ENCODE measurements at regions not wholly inside any gene's neighbourhood (a gene's known extent, or its start where the extent isn't known, plus 50 kb on each side); places are given as distances from the start of the nearest gene placed in this dataset.

DNA sequence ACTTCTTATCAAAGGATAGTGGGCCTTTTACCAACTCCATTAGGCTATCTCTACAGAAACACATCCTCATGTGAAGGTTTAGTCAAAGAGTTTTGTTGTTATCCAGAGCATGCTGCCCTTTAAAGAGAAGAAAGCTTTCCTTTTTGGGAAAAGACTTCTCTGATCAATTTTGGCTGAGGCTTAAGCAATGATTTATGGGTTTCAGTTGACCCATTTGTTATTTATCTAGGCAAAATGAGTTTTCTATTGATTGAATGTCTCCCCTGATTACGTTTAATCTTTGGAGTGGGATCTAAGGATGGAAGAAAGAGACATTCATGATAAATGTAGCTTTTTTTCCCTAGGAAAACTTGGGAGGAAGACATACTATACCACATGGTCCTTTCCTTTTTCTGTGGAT is 326.6 kb upstream of the JAG1 start:
- ATAC-seq (no peak), DNase-seq (ENCODE audit: low read depth, low spot score) (no peak)
- no peak for TF ChIP-seq CBX3 (IDR thresholded peaks at IDR 0.05; ENCODE audit: low read depth)
- TF ChIP-seq EGR1 (IDR thresholded peaks at IDR 0.05; ENCODE audit: low read depth), result no peak
- no peak for TF ChIP-seq JUND (IDR thresholded peaks at IDR 0.05)
- TF ChIP-seq, protein P1, sequence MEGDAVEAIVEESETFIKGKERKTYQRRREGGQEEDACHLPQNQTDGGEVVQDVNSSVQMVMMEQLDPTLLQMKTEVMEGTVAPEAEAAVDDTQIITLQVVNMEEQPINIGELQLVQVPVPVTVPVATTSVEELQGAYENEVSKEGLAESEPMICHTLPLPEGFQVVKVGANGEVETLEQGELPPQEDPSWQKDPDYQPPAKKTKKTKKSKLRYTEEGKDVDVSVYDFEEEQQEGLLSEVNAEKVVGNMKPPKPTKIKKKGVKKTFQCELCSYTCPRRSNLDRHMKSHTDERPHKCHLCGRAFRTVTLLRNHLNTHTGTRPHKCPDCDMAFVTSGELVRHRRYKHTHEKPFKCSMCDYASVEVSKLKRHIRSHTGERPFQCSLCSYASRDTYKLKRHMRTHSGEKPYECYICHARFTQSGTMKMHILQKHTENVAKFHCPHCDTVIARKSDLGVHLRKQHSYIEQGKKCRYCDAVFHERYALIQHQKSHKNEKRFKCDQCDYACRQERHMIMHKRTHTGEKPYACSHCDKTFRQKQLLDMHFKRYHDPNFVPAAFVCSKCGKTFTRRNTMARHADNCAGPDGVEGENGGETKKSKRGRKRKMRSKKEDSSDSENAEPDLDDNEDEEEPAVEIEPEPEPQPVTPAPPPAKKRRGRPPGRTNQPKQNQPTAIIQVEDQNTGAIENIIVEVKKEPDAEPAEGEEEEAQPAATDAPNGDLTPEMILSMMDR (IDR thresholded peaks at IDR 0.05 in 2 of 3, conservative IDR thresholded peaks at IDR 0.05 in 1 of 3; ENCODE audit: borderline replicate concordance in 1 of 3, insufficient read depth in 1 of 3, low read depth in 2 of 3, low read length in 2 of 3), result no peak
- TF ChIP-seq ELF1 (IDR thresholded peaks at IDR 0.05; ENCODE audit: borderline replicate concordance, low read depth), result no peak
- no peak for TF ChIP-seq TCF7L2 (IDR thresholded peaks at IDR 0.05; ENCODE audit: borderline replicate concordance, extremely low read depth, insufficient read depth, insufficient read length)
- TF ChIP-seq ZFX (IDR thresholded peaks at IDR 0.05), result no peak
- TF ChIP-seq YY1 (IDR thresholded peaks at IDR 0.05; ENCODE audit: extremely low read depth, insufficient replicate concordance, low read depth, low read length), result no peak
- TF ChIP-seq SRF (IDR thresholded peaks at IDR 0.05; ENCODE audit: low read depth), result no peak
- TF ChIP-seq EZH2phosphoT487 (IDR thresholded peaks at IDR 0.05; ENCODE audit: borderline replicate concordance), result no peak
- Histone ChIP-seq H3K27ac (ENCODE audit: low read depth, low read length) (no peak overlapping the region), H4K20me1 (ENCODE audit: insufficient read depth) (no peaks in the 10 kb centered on the region), H3K9me3 (ENCODE audit: control insufficient read depth in 1 of 2, insufficient read depth in 1 of 2, low read depth in 1 of 2, low read length in 2 of 2) (no peaks in the 10 kb centered on the region), H3K27me3 (ENCODE audit: insufficient read depth, low read length) (no peaks in the 10 kb centered on the region), H3K4me2 (ENCODE audit: low read length) (no peak overlapping the region), H3K4me1 (ENCODE audit: control insufficient read depth in 1 of 2, insufficient read depth in 2 of 2, low read length in 2 of 2) (peaks cover 13 to 24% of the 10 kb centered on the region in 2 experiments), H3K4me3 (replicated peaks in 1 of 2; ENCODE audit: low read depth in 1 of 2, low read length in 2 of 2) (no peak overlapping the region), H3K9me2 (ENCODE audit: insufficient read depth) (no peaks in the 10 kb centered on the region), H3K9ac (ENCODE audit: low read length) (no peak overlapping the region), H3K36me3 (ENCODE audit: control insufficient read depth in 1 of 2, insufficient read depth in 2 of 2, low read length in 2 of 2) (no peaks in the 10 kb centered on the region), H2AFZ (ENCODE audit: low read depth, low read length, poor library complexity, severe bottlenecking) (no peak overlapping the region), H3K79me2 (ENCODE audit: insufficient read depth, low read length) (no peaks in the 10 kb centered on the region)
- ChIA-PET POLR2A (no interaction called here), RAD21 (ENCODE audit: low non-redundant PET in 1 of 2, low total read pairs in 2 of 2, uncharacterized antibody in 2 of 2, unreplicated experiment in 2 of 2) (no interaction called here), CTCF (no interaction called here)
- BruUV-seq (replicated peaks), result no TSS peak
- intact Hi-C loops (cut with micrococcal nuclease), result loop anchor here (10.0 kb wide), 2 partner anchors 174 to 204 kb away; no protein-coding TSS in a partner anchor
